GM12878 (cell line): ENCODE measurements at regions not wholly inside any gene's neighbourhood (a gene's known extent, or its start where the extent isn't known, plus 50 kb on each side); places are given as distances from the start of the nearest gene placed in this dataset.
A peak's percentile ranks its signal among the peaks of the same experiment; 100 is the strongest.

ENCODE experiments used
- ATF7 ChIP-seq: fragments of 450-650 bp; IDR thresholded peaks from 2 replicates; pipeline ENCODE4 v1.6.1; 2016; ENCODE audit warnings: low read depth, mild to moderate bottlenecking
- BACH1 ChIP-seq: fragments of 450-650 bp; IDR thresholded peaks from 2 replicates; pipeline ENCODE4 v1.6.1; 2017; ENCODE audit warnings: mild to moderate bottlenecking, borderline replicate concordance
- BHLHE40 ChIP-seq, 2 experiments: fragments of 450-650 bp in 1 of 2; IDR thresholded peaks; 2 replicates each; pipeline ENCODE4 v1.6.1; 2011 to 2017; ENCODE audit warnings: low read depth in 2 of 2, borderline replicate concordance in 1 of 2, improper control_type of control experiment in 1 of 2, low read length in 1 of 2, mild to moderate bottlenecking in 1 of 2
- CHD2 ChIP-seq: IDR thresholded peaks from 2 replicates; pipeline ENCODE4 v1.6.1; 2011; ENCODE audit warnings: low read depth, low read length, improper control_type of control experiment, borderline replicate concordance
- CHD4 ChIP-seq: fragments of 200-600 bp; sonication (generic); IDR thresholded peaks from 2 replicates; pipeline ENCODE4 v1.6.1; 2016; ENCODE audit warnings: mild to moderate bottlenecking
- ELK1 ChIP-seq: IDR thresholded peaks from 2 replicates; pipeline ENCODE4 v1.6.1; 2012; ENCODE audit warnings: low read depth, low read length, improper control_type of control experiment
- ETV6 ChIP-seq, 2 experiments: fragments of 450-650 bp in 1 of 2; IDR thresholded peaks in 1 of 2; conservative IDR thresholded peaks in 1 of 2; 2 replicates each; pipeline ENCODE4 v1.6.1; 2014; ENCODE audit warnings: antibody characterized with exemption in 1 of 2, borderline replicate concordance in 1 of 2, low read depth in 1 of 2, mild to moderate bottlenecking in 1 of 2, moderate library complexity in 1 of 2
- FOXM1 ChIP-seq: IDR thresholded peaks from 2 replicates; pipeline ENCODE4 v1.6.1; 2012; ENCODE audit warnings: low read depth, mild to moderate bottlenecking, inconsistent platforms, low read length, moderate library complexity
- HDAC6 ChIP-seq: fragments of 200-600 bp; sonication (generic); IDR thresholded peaks from one replicate; pipeline ENCODE4 v1.8.0; 2017; ENCODE audit warnings: antibody characterized with exemption; ENCODE audit not compliant: unreplicated experiment
- IRF5 ChIP-seq: fragments of 450-650 bp; IDR thresholded peaks from 2 replicates; pipeline ENCODE4 v1.6.1; 2017; ENCODE audit warnings: borderline replicate concordance
- PBX3 ChIP-seq: IDR thresholded peaks from 2 replicates; pipeline ENCODE4 v1.6.1; 2011; ENCODE audit warnings: mild to moderate bottlenecking, low read depth, low read length, moderate library complexity; ENCODE audit not compliant: insufficient replicate concordance
- SMAD5 ChIP-seq: IDR thresholded peaks from 2 replicates; pipeline ENCODE4 v1.6.1; 2016; ENCODE audit warnings: antibody characterized with exemption, low read depth
- SPI1 ChIP-seq: IDR thresholded peaks from 2 replicates; pipeline ENCODE4 v1.6.1; 2011; ENCODE audit warnings: low read depth, mild to moderate bottlenecking, low read length, moderate library complexity, borderline replicate concordance; ENCODE audit not compliant: insufficient read depth
- SREBF1 ChIP-seq: IDR thresholded peaks from 2 replicates; pipeline ENCODE4 v1.6.1; 2012; ENCODE audit warnings: mild to moderate bottlenecking, low read length
- SREBF2 ChIP-seq: IDR thresholded peaks from 2 replicates; pipeline ENCODE4 v1.6.1; 2012; ENCODE audit warnings: mild to moderate bottlenecking, low read length
- TAF1 ChIP-seq: IDR thresholded peaks from 2 replicates; pipeline ENCODE4 v1.6.1; 2011; ENCODE audit warnings: mild to moderate bottlenecking, low read depth, low read length, borderline replicate concordance
- TF ChIP-seq, protein P1 (sequence below): fragments of 450-650 bp; IDR thresholded peaks from 2 replicates; pipeline ENCODE4 v1.6.1; 2014; ENCODE audit warnings: mild to moderate bottlenecking

DNA sequence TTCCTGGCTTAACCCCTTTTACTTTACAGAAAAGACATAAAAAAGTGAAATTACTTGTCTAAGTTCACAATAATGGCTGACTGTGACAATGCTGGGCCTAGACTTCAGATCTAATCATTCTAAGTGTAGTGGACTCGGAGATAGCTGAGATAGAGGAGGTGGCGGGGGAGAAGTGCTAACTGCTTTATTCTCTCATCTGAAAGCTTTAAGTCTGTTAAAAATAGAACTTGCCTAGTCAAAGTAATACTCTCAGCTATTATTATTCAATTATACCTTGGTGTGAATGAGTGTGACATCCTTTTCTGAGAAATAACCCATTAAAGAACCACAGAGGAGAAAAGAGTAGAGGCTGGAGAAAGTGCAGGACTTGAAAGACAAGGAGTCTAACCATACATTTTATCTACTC is 96.1 kb upstream of the OLIG2 start (continued):
- TF ChIP-seq PBX3 (no peak), SMAD5 (no peak), FOXM1 (peak; percentile 70; the same call in 1 of the 2 replicates), CHD4 (no peak), TAF1 (no peak), SPI1 (no peak), SREBF2 (no peak), HDAC6 (no peak), IRF5 (no peak), ELK1 (no peak), BACH1 (peak; percentile 39; the same call in 1 of the 2 replicates), CHD2 (no peak), ATF7 (peak; percentile 77), BHLHE40 (IDR thresholded peaks at IDR 0.05; ENCODE audit: borderline replicate concordance in 1 of 2, low read depth in 2 of 2, low read length in 1 of 2) (peak; percentile 59 to 63; a peak in 3 of 4 replicates), ETV6 (conservative IDR thresholded peaks at IDR 0.05 in 1 of 2, IDR thresholded peaks at IDR 0.05 in 1 of 2; ENCODE audit: borderline replicate concordance in 1 of 2, low read depth in 1 of 2) (peak in 1 of 2 experiments; percentile 21; a peak in 1 of 4 replicates), SREBF1 (no peak)
- TF ChIP-seq, protein P1, sequence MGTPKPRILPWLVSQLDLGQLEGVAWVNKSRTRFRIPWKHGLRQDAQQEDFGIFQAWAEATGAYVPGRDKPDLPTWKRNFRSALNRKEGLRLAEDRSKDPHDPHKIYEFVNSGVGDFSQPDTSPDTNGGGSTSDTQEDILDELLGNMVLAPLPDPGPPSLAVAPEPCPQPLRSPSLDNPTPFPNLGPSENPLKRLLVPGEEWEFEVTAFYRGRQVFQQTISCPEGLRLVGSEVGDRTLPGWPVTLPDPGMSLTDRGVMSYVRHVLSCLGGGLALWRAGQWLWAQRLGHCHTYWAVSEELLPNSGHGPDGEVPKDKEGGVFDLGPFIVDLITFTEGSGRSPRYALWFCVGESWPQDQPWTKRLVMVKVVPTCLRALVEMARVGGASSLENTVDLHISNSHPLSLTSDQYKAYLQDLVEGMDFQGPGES: no peak
- TF ChIP-seq, all 136 proteins: peak for 37
